Neural crest cell (in vitro differentiated cells): ENCODE measurements at regions not wholly inside any gene's neighbourhood (a gene's known extent, or its start where the extent isn't known, plus 50 kb on each side); places are given as distances from the start of the nearest gene placed in this dataset.

Experiments
- DNase-seq: peaks from one replicate; pipeline ENCODE4 v3.0.0; 2021; ENCODE audit warnings: low read depth, mixed read lengths, low spot score
- H3K27ac Mint-ChIP-seq: one replicate; pipeline ENCODE4 v1.8.0; 2021; ENCODE audit warnings: mild to moderate bottlenecking, mixed read lengths; ENCODE audit not compliant: unreplicated experiment
- H3K27me3 Mint-ChIP-seq: 2 replicates; pipeline ENCODE4 v1.8.0; 2021; ENCODE audit warnings: low read depth, mild to moderate bottlenecking, mixed read lengths
- H3K36me3 Mint-ChIP-seq: 2 replicates; pipeline ENCODE4 v1.8.0; 2021; ENCODE audit warnings: low read depth, mild to moderate bottlenecking, mixed read lengths
- H3K4me1 Mint-ChIP-seq: 2 replicates; pipeline ENCODE4 v1.8.0; 2021; ENCODE audit warnings: mixed read lengths
- H3K4me3 Mint-ChIP-seq: one replicate; pipeline ENCODE4 v1.8.0; 2021; ENCODE audit warnings: mild to moderate bottlenecking, mixed read lengths
- H3K9me3 Mint-ChIP-seq: 2 replicates; pipeline ENCODE4 v1.8.0; 2021; ENCODE audit warnings: mixed read lengths
- TF ChIP-seq, protein P1 (sequence below): fragments of 200-600 bp; sonication (generic); conservative IDR thresholded peaks from 2 replicates; pipeline ENCODE4 v1.5.0; 2021; ENCODE audit warnings: antibody characterized with exemption, mild to moderate bottlenecking

DNA sequence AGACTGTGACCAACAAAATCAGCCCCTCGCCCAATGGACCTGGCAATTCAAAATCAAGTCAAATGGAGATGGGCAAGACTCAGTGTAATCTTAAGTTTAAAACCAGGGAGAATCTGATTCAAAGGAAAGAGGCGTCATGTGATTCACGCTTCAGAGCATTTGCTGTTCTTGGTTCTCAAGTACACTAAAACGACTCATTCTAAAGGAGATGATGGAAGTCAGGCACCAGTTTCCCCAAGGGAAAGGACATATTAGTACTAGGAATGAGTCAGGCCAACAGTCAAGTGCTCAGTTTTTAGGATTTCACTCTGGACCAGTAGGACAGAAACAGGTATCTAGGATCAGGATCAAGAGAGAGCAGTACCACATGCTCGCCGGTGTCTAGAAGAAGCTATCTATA is 429.6 kb downstream of the PLPP3 start:
- no peak for DNase-seq
- no peaks in the 10 kb centered on the region for H3K27me3 Mint-ChIP-seq
- H3K36me3 Mint-ChIP-seq = no peaks in the 10 kb centered on the region
- H3K4me3 Mint-ChIP-seq = no peak overlapping the region
- peaks cover 5% of the 10 kb centered on the region for H3K4me1 Mint-ChIP-seq
- peaks cover 6% of the 10 kb centered on the region for H3K9me3 Mint-ChIP-seq
- TF ChIP-seq, protein P1, sequence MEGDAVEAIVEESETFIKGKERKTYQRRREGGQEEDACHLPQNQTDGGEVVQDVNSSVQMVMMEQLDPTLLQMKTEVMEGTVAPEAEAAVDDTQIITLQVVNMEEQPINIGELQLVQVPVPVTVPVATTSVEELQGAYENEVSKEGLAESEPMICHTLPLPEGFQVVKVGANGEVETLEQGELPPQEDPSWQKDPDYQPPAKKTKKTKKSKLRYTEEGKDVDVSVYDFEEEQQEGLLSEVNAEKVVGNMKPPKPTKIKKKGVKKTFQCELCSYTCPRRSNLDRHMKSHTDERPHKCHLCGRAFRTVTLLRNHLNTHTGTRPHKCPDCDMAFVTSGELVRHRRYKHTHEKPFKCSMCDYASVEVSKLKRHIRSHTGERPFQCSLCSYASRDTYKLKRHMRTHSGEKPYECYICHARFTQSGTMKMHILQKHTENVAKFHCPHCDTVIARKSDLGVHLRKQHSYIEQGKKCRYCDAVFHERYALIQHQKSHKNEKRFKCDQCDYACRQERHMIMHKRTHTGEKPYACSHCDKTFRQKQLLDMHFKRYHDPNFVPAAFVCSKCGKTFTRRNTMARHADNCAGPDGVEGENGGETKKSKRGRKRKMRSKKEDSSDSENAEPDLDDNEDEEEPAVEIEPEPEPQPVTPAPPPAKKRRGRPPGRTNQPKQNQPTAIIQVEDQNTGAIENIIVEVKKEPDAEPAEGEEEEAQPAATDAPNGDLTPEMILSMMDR = no peak
- H3K27ac Mint-ChIP-seq = no peak overlapping the region

DNA sequence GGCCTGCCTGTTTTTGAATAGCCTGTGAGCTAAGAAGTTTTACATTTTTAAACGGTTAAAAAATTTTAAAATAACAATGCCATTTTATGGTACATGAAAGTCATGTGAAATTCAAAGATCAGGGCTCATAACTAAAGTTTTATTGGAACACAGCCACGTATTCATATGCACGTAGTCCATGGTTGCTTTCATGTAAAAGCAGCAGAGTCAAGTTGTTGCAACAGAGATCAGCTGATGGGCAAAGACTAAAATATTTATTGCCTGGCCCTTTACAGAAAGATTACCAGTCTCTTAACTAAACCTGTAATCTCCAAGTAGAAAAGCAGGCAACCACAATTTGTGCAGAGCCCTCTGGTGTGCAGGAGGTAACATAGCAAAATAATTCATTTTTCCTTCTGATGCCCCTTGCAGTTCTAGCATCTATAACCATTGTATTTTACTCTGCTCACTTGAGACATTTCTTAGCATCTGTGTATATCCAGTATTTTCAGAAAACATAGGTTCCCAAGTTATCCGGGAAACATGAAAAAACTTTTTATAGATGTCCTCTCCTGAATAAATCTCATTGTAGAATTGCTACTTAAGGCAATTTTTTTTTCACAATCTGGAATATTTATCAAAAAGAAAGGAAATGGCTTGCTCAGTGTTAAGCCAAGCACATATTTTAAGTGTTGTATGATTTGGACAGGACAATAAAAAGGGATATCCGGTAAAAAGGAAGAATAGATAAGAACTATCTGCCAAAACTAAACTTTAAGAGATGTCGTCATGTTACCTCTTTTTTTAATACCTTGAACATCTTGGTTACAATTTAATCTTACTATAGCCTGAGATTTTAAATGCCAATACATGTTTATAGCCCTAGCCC is 430.8 kb downstream of the PLPP3 start:
- Mint-ChIP-seq H3K9me3 (peaks cover 6% of the 10 kb centered on the region), H3K27me3 (no peaks in the 10 kb centered on the region), H3K4me3 (no peak overlapping the region), H3K4me1 (peaks cover 5% of the 10 kb centered on the region), H3K36me3 (no peaks in the 10 kb centered on the region), H3K27ac (no peak overlapping the region)
- TF ChIP-seq, protein P1 = peak; percentile 30
- no peak for DNase-seq

DNA sequence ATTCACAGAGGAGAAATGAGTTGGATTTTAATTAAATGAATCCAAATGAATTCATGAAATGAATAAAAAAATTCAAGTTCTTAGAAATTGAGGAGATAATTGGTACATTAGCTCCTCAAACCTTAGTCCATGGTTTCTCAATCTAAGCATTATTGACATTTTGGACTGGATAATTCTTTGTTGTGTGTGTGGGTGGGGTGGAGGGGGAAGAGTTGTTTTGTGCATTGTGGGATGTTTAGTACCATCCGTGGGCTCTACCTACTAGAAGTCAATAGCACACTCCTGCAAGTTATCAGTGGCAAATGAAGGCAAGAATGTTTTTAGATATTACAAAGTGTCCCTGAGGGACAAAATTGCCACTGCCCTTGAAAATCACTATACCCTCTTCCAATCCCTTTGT is 431.9 kb downstream of the PLPP3 start:
- Mint-ChIP-seq H3K36me3 (no peaks in the 10 kb centered on the region), H3K4me1 (peaks cover under 1% of the 10 kb centered on the region), H3K27me3 (no peaks in the 10 kb centered on the region), H3K27ac (no peak overlapping the region), H3K4me3 (no peak overlapping the region), H3K9me3 (peaks cover 6% of the 10 kb centered on the region)
- no peak for DNase-seq
- TF ChIP-seq, protein P1 = no peak

GRCh38 chr1:56147034-56147433 is 432.3 kb downstream of the PLPP3 start:
- Mint-ChIP-seq H3K4me1 (no peaks in the 10 kb centered on the region), H3K4me3 (no peak overlapping the region), H3K9me3 (peaks cover 6% of the 10 kb centered on the region), H3K36me3 (no peaks in the 10 kb centered on the region), H3K27me3 (no peaks in the 10 kb centered on the region), H3K27ac (no peak overlapping the region)
- DNase-seq = no peak
- TF ChIP-seq, protein P1 = no peak

DNA sequence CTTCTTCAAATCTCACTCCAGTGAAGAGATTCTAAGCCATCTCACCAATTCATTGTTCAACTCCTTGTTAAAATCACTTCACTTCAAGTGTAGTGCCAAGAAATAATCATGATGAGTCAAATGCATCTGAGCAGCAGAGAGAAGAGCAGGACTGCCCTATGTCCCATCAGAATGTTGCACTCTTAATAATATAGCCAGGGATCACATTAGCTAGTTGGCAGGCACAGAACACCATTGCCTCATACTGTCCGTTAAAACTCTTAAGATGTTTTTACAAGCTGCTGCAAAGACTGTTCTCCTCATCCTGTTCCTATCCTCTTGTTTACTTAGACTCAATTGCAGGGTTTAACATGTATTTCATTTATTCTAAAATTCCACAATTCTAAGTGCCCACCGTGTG is 432.9 kb downstream of the PLPP3 start:
- H3K36me3 Mint-ChIP-seq = no peaks in the 10 kb centered on the region
- H3K27ac Mint-ChIP-seq = no peak overlapping the region
- H3K4me1 Mint-ChIP-seq = no peaks in the 10 kb centered on the region
- TF ChIP-seq, protein P1 = no peak
- no peak overlapping the region for H3K4me3 Mint-ChIP-seq
- H3K27me3 Mint-ChIP-seq = no peaks in the 10 kb centered on the region
- DNase-seq = no peak
- H3K9me3 Mint-ChIP-seq = peaks cover 5% of the 10 kb centered on the region
